22Rv1 (cell line): ENCODE measurements at regions not wholly inside any gene's neighbourhood (a gene's known extent, or its start where the extent isn't known, plus 50 kb on each side); places are given as distances from the start of the nearest gene placed in this dataset.

Experiments
- H3K27ac ChIP-seq: fragments of 450-650 bp; 2 replicates; pipeline ENCODE4 v1.5.1; 2017
- ZFX ChIP-seq: fragments of 450-650 bp; IDR thresholded peaks from 2 replicates; pipeline ENCODE4 v1.6.1; 2017; ENCODE audit warnings: antibody characterized with exemption, borderline replicate concordance
- TF ChIP-seq, protein P1 (sequence below): fragments of 450-650 bp; IDR thresholded peaks from 2 replicates; pipeline ENCODE4 v1.5.1; 2017; ENCODE audit warnings: mild to moderate bottlenecking

DNA sequence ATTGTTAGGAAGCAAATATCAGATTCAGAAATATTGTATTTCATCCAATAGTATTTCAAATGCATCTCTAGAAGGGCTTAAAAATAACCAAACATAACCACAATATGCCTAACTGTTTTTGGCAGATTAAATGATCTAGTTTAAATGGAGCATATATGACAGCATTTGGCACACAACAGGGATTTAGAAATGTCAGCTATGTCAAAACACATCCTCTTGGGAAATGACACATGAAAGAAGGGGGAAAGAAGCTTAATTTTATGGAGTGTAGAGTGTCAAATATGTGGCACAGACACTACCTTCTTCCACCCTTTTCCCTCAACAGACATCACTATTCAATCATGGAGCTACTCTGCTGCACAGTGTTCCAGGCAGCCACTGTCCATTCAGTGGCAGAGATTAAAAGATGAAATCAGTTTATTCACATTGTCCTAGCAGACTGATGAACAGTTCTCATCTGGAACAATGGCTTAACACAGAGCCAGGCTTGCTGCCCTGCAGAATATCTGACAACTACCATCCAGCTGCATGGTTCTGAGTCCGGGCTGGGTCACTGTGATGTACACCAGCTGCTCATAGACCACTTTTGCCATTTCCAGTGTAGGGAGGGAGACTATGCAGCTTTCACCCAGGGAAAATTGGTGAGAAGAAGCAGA lies 349.8 kb downstream of the DHX35 start:
- TF ChIP-seq, protein P1, sequence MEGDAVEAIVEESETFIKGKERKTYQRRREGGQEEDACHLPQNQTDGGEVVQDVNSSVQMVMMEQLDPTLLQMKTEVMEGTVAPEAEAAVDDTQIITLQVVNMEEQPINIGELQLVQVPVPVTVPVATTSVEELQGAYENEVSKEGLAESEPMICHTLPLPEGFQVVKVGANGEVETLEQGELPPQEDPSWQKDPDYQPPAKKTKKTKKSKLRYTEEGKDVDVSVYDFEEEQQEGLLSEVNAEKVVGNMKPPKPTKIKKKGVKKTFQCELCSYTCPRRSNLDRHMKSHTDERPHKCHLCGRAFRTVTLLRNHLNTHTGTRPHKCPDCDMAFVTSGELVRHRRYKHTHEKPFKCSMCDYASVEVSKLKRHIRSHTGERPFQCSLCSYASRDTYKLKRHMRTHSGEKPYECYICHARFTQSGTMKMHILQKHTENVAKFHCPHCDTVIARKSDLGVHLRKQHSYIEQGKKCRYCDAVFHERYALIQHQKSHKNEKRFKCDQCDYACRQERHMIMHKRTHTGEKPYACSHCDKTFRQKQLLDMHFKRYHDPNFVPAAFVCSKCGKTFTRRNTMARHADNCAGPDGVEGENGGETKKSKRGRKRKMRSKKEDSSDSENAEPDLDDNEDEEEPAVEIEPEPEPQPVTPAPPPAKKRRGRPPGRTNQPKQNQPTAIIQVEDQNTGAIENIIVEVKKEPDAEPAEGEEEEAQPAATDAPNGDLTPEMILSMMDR, result no peak
- TF ChIP-seq ZFX, result no peak
- no peak overlapping the region for H3K27ac ChIP-seq

DNA sequence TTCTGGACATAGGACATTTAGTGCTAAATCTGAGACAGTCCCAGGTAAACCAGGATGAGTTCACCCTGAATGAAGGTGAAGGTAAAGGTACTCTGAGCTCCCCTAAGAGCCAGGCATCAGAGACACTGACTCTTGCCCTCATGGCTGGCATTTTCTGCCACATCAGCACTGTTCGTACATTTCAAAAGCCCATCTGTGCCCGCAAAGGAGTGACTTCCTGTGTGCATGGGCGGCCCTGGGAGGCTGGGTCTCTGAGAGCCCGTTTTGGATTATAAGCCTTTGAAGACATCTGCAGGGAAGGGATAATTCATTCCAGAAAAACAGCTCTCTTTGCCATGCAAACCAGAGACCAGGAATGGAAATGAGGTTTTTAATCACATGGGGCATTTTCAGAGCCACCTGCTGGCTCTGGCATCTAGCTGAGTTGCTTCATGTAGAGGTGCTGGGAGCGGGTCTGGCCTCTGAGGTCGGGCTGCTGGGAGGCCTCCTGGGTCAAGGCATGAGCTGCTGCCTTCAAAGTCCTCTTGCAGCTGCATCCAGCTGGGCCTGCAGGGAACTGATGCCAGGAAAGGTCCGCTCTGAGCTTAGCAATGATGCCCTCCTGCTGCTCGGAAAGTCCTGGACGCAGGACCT lies 348.3 kb downstream of the DHX35 start:
- TF ChIP-seq ZFX, result no peak
- TF ChIP-seq, protein P1, result no peak
- no peak overlapping the region for H3K27ac ChIP-seq

DNA sequence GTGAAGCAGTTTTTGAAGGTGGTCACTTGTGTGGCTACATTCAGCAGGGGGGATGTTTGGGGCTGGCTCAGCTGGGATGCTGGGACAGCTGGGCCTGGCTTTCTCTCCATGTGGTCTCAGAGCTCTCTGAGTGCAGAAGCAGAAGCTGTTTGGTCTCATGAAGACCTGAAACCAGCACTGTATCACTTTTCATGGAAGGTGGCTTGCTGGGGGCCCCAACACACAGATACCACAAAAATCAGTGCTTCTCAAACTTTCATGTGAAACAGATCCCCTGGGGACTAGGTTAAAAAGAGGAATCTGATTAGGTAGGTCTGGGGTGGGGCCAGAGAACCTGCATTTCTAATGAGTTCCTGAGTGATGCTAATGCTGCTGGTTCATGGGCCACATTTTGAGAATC lies 347.3 kb downstream of the DHX35 start:
- no peak overlapping the region for H3K27ac ChIP-seq
- no peak for TF ChIP-seq ZFX
- TF ChIP-seq, protein P1, result no peak

DNA sequence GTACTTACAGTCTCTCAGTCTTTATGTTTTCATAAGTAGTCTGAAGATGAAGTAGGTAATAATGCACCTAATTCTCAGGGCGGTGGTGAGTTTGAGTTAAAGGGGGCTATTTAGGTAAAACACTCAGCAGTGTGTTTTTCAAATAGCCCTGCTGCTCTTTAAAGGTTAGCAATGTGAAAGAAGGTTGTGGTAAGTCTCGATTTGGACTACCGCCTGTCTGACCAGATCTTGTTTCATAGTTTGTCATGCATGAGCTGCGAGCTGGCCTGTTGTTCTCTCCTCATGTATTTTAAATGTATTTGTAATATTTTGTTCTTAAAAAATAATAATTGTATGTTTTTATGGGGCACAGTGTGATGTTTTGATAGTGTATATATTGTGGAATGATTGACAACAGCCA lies 340.2 kb downstream of the DHX35 start:
- TF ChIP-seq ZFX, result no peak
- TF ChIP-seq, protein P1, result no peak
- H3K27ac ChIP-seq, result no peak overlapping the region

DNA sequence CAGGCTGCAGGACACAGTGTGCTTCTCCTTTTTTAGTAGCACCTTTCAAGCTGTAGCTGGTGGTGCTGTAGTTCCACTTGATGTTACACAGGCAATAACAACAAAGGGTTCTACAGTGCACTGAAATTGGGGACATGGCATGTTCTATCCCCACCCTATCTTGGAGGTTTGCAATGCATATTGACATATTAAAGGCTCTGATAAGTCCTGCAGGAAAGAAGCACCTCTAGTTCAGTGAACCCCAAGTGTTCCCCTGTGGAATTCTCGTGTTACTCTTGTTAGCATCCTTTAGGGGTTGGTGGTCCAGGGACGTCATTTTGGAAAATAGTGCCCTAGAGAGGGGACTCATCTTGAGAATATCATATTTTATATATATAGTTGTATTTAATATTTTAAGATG lies 337.6 kb downstream of the DHX35 start:
- no peak overlapping the region for H3K27ac ChIP-seq
- TF ChIP-seq ZFX, result no peak
- TF ChIP-seq, protein P1, result no peak

DNA sequence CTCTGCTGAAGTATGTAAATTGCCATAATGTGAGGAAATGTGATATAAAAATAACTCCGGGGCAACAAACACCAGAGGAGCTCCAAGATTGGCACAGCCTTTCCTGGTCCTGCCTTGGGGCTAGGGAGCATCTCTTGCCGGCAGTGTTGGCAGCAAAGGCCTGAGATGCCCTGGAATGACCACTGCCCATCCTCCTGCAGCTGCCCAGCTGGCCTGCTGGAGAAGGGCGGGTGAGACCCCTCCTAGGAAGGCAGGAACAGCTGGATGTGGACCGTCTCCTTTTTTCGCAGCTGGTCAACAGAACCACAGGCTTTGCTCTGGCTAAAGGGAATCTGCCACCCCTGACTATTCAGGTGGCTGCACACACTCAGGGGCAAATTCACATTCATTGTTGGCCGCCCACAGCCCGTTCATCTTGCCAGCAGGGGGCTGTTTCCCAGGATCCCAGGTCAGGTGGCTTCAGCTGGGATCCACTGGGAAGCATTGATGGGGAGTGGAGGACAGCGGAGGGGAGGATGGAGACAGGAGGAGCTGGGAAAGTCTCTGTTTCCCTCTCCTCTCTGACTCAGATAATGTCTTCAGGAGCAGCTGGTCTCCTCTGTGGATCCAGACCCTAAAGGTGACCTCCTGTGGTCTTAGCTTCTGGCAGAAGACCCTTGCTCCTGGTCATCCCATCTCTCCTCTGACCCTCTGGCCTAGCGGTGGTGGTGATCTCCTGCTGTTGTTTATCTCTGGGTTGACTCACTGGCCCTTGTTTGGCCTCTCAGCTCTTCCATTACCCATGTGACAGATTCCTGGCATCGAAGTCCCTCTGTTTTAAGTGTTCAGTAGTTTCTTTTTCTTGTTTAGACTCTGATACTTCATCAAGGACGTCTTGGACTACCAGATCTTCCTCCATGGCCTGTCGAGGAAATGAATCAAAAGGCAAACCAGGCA lies 336.7 kb downstream of the DHX35 start:
- H3K27ac ChIP-seq, result no peak overlapping the region
- TF ChIP-seq ZFX, result no peak
- TF ChIP-seq, protein P1, result no peak
